ENCODE measurements at regions not wholly inside any gene's neighbourhood (a gene's known extent, or its start where the extent isn't known, plus 50 kb on each side); places are given as distances from the start of the nearest gene placed in this dataset.

DNA sequence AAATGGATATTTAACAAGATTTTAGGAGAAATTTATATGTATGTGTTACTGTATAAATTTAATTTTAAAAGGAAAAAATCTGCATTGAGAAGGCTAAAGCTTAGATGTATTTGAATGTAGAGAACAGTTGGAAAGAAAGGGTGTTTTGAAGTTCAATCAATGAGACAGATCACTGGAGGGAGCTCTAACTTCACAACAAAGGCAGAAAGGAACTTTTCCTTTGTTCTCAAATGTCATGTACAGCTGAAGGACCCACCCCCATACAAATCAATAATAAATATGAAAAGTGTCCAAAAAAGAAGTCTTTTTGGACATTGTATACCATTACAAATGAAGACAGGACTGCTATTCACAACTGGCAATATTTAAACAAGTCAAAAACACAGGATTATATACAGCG is 403.4 kb downstream of the DNAJB9 start:
- no peak for DNase-seq (ENCODE audit: low read depth in 2 of 2)

- DNase-seq (ENCODE audit: low read depth in 2 of 2): no peak
These were observed 405.0 kb downstream of the DNAJB9 start for GRCh38 chr7:108974641-108975040.

- no peak for DNase-seq (ENCODE audit: low read depth in 2 of 2)
These were observed 415.4 kb downstream of the DNAJB9 start for GRCh38 chr7:108985037-108985436.

- DNase-seq (ENCODE audit: low read depth in 2 of 2): no peak
These were observed 419.6 kb downstream of the DNAJB9 start for GRCh38 chr7:108989319-108989718.

DNA sequence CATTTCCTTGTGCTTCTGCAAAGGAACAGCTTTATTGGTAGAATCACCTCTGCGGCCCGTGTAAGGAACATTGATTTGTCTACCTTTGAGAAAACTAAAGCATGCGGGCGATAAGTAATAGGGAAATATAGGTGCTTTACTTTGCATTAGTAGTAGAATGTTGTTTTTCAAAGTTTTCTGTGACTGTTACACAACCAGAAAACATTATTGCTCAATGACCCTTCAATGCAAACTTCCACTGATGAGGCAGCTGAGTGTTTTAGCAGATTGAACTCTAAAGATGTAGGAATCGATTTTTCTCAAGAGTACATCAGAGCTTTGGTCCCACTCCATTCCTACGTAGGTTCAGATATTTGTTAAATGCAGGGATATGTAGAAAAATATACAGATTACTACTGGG is 427.8 kb downstream of the DNAJB9 start:
- no peak for DNase-seq (ENCODE audit: low read depth in 2 of 2)

GRCh38 chr7:109003742-109004141 is 434.1 kb downstream of the DNAJB9 start:
- no peak for DNase-seq (ENCODE audit: low read depth in 2 of 2)

GRCh38 chr7:109009636-109010035 is 440.0 kb downstream of the DNAJB9 start:
- DNase-seq (ENCODE audit: low read depth in 2 of 2): no peak

DNA sequence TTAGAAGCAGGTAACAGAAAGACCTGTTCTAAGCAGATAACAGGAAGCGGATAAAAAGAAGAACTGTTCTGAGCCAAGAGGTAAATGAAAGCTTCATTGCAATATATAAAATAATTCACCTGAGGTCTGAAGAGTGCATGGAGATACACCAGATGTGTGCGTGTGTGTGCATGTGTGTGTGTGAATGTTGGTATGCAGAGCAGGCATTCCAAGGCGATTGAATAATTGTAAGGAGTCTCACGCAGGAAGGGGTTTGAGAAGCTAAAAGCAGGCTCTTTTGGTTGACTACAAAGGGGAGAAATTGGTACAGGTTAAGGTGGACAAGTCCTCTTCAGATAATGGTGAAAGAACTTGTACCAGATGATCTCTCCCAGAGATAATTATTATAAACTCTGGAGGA is 450.6 kb downstream of the DNAJB9 start:
- no peak for DNase-seq (ENCODE audit: low read depth in 2 of 2)

DNA sequence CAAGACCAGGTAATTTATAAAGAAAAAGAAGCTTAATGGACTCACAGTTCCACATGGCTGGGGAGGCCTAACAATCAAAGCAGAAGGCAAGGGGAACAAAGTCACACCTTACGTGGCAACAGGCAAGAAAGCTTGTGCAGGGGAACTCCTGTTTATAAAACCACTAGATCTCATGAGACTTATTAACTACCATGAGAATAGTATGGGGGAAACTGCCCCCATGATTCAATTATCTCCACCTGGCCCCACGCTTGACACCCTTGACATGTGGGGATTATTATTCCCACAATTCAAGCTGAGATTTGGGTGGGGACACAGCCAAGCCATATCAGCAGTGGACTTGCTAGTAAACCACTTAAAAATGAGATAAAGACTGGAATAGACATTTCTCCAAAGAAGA is 451.7 kb downstream of the DNAJB9 start:
- DNase-seq (ENCODE audit: low read depth in 2 of 2): no peak

- DNase-seq (ENCODE audit: low read depth in 2 of 2): no peak
These were observed 460.2 kb downstream of the DNAJB9 start for GRCh38 chr7:109029866-109030265.

DNA sequence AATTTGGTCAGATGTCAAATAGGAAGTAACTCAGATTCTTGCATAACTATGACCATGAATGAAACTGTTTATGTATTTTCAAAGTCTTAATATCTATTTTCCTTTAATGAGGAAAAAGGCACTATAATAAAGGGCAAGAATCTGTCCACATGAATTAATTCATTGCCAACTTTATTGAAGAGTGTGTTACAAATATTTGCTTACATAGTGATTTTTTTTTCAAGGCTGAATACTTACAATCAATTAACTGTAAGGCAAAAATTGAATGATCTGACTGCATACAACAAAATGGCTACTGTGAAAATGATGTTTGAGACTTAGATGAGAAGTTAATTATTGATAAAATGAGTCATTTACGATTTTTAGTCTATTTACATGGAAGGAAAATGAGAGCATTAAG is 475.0 kb downstream of the DNAJB9 start:
- no peak for DNase-seq (ENCODE audit: low read depth in 2 of 2)

- no peak for DNase-seq (ENCODE audit: low read depth in 2 of 2)
These were observed 479.7 kb downstream of the DNAJB9 start for GRCh38 chr7:109049366-109049765.

GRCh38 chr7:109059089-109059488 is 489.4 kb downstream of the DNAJB9 start:
- DNase-seq (ENCODE audit: low read depth in 2 of 2): no peak

GRCh38 chr7:109062798-109063197 is 493.1 kb downstream of the DNAJB9 start:
- no peak for DNase-seq (ENCODE audit: low read depth in 2 of 2)

GRCh38 chr7:109073543-109073942 is 503.9 kb downstream of the DNAJB9 start:
- no peak for DNase-seq (ENCODE audit: low read depth in 2 of 2)

DNA sequence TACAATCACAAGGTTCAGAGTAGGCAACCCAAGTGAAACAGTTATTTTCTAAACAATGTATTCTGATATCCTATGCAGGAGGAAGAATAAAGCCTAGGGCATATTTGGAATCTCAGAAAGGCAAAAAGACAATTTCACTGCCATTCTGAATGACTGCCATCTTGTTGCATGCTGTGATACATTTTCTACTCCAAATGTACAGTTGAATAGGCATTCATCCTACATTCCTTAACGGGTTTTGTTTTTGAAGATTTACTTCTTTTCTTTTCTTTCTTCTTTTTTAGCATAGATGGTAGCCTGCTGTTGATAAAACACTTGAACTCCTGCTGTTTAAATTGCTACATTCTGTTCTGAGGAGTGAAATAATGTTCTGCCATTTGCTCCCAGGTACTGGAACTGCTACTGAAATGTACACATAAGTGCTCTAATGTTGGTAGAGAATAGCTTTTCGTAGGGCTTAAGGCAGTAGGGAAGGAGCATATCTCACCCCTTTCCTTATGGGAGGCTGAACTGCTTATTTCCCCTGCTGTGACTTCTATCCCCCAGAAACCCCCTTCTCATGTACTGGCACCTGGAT is 506.8 kb downstream of the DNAJB9 start:
- DNase-seq (ENCODE audit: low read depth in 2 of 2): no peak

DNA sequence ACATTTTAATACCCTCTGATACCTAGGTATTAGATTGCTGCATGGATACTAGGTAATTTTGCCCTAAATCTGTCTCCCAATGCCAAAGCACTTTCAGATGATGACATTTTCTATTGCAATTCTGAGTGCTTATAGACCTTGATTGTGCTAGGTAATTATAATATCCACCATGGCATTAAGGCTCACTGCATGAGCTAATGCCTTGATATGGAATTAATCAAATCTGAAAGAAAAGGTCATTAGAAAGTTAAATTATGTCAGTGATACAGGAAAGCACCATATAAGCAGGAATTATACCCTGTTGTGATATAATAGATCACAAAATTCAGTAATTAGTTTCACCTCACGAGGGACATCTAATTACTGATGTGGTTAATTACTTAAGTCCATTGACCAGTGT is 521.4 kb downstream of the DNAJB9 start:
- DNase-seq (ENCODE audit: low read depth in 2 of 2): no peak

DNA sequence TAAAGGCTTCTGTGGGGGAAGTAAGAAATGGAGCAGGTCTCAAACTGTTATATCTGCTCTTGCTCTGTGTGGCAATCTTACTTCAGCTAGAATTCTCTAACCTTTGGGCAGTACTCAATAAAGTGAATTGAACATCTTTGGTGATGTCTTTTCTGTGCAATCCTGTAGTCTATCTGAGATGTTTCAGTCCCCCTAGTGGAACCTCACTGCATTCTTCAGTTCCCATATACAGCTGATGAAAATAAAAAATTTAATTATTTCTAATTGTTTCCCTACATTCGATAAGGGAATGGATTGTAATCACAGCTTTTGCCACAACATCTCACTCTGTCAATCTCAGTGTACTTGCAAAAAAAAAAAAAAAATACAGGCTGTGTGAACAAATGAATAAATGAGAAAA is 522.6 kb downstream of the DNAJB9 start:
- no peak for DNase-seq (ENCODE audit: low read depth in 2 of 2)

GRCh38 chr7:109101332-109101731 is 531.7 kb downstream of the DNAJB9 start:
- no peak for DNase-seq (ENCODE audit: low read depth in 2 of 2)

GRCh38 chr7:109109558-109109957 is 539.9 kb downstream of the DNAJB9 start:
- DNase-seq (ENCODE audit: low read depth in 2 of 2): no peak

DNA sequence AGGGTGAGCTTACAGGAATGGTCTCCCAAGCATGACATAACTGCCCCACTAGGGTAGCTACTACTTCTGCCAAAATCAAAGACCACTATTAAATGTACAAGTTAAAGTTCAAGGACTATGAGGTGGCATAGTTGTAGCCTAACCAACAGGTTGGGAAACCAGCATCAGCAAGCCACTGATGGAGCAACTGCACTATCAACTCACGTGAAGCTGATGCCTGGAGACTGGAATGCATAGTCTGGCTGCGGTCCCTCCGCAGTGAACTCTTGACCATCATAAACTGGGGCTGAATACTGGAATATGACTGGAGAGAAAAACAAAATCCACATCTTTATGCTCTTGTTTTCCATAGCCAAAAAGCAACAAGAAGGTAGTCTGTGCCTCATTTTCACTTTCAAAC is 541.4 kb downstream of the DNAJB9 start:
- DNase-seq (ENCODE audit: low read depth in 2 of 2): no peak

DNA sequence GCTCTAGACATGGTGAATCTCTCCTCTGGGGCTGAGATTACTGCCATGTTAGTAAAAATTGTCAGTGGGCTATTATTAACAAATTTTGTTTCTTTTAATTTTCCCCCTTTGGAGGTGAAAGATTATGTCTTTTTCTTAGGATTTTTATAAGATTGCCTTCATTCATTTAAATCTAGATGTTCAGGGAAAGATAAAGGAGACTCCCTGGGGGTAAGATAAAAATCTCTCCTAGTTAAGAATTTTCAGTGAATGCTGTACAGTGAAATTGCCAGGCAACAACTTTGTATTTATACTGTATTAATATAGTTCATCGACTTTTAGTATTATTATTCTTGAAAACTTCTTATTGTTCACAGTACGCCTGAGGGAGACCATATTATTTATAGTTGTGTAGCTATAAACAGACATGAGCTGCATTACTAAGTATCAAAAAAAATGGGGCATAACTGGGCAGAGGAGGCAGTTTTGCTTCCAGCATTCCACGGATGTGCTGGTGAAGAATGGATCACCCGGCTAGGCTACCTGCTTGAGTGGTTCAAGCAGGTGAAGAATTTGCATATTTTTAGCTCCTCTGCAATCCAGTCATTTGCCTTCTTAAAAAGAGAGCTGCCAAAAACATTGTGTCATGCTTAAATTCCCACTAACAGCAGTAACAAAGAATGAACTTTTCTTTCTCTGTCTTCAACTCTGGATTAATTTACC is 552.1 kb downstream of the DNAJB9 start:
- no peak for DNase-seq (ENCODE audit: low read depth in 2 of 2)

GRCh38 chr7:109125001-109125400 is 555.3 kb downstream of the DNAJB9 start:
- DNase-seq (ENCODE audit: low read depth in 2 of 2): no peak

All from stimulated activated CD8-positive, alpha-beta memory T cell treated with anti-CD3 and anti-CD28 coated beads, Interleukin-15, amount 100 ng/mL, for 48 hours (primary cell).